Stomach (tissue), 8 donors: ENCODE measurements at regions not wholly inside any gene's neighbourhood (a gene's known extent, or its start where the extent isn't known, plus 50 kb on each side); places are given as distances from the start of the nearest gene placed in this dataset.

Source experiments
- DNase-seq, 2 donors: peaks; one replicate each; pipeline versions ENCODE4 v3.0.0 to v3.0.0-alpha.2; 2013 to 2019
- H3K27ac ChIP-seq, 5 donors: fragments of 200-600 bp in 4 of 5; sonication (generic) in 4 of 5; one replicate each; pipeline ENCODE4 v1.5.1; 2013 to 2019; ENCODE audit warnings: mild to moderate bottlenecking in 1 of 5, moderate library complexity in 1 of 5
- H3K27me3 ChIP-seq, 3 donors: fragments of 200-600 bp; sonication (generic); one replicate each; pipeline ENCODE4 v1.5.1; 2017 to 2019; ENCODE audit warnings: mixed run types in 1 of 3
- H3K36me3 ChIP-seq, 4 donors: fragments of 200-600 bp; sonication (generic); 1 replicate in 3 of 4; 2 replicates in 1 of 4; pipeline ENCODE4 v1.5.1; 2016 to 2019
- H3K4me1 ChIP-seq, 4 donors: fragments of 200-600 bp; sonication (generic); one replicate each; pipeline ENCODE4 v1.5.1; 2016 to 2019
- H3K4me3 ChIP-seq, 4 donors: fragments of 200-600 bp; sonication (generic) in 3 of 4; one replicate each; pipeline ENCODE4 v1.5.1; 2016 to 2019; ENCODE audit warnings: mild to moderate bottlenecking in 1 of 4
- H3K9me3 ChIP-seq, 4 donors: fragments of 200-600 bp; sonication (generic); one replicate each; pipeline ENCODE4 v1.5.1; 2016 to 2019
- CTCF ChIP-seq, 7 experiments: fragments of 450-650 bp in 4 of 7; fragments of 200-600 bp in 3 of 7; sonication (generic) in 3 of 7; IDR thresholded peaks; one replicate each; pipeline ENCODE4 v1.5.1; 2016 to 2019; ENCODE audit warnings: antibody characterized with exemption in 7 of 7, control low read depth in 2 of 7, mild to moderate bottlenecking in 1 of 7
- EP300 ChIP-seq: sonication (generic); formaldehyde crosslinking; IDR thresholded peaks from one replicate; pipeline ENCODE4 v1.6.1; 2017; ENCODE audit warnings: antibody characterized with exemption
- POLR2A ChIP-seq, 4 donors: fragments of 450-650 bp; IDR thresholded peaks; one replicate each; pipeline ENCODE4 v1.6.1; 2016; ENCODE audit warnings: antibody characterized with exemption in 4 of 4, control low read depth in 2 of 4, mild to moderate bottlenecking in 1 of 4, moderate library complexity in 1 of 4
- POLR2AphosphoS5 ChIP-seq, 3 donors: sonication (generic); formaldehyde crosslinking; IDR thresholded peaks; one replicate each; pipeline ENCODE4 v1.6.1; 2016; ENCODE audit warnings: antibody characterized with exemption in 3 of 3
- WGBS, 5 donors: extraction: QIAGEN DNeasy Blood & Tissue Kit in 3 of 5; methylation state at CpG; one replicate each; pipeline versions ENCODE4 v1.1.5 to v1.1.7; 2013 to 2018; 5-methylcytosine and 5-hydroxymethylcytosine counted together
- intact Hi-C: fragments of 100-400 bp; cut with DNase I; formaldehyde crosslinking; loops from one replicate; pipeline ENCODE4 v1.15.1; 2023; ENCODE audit warnings: low total_unique reads
- donor health status: healthy with polysubstance abuse.
- donor health status: Bipolar disorder and iron deficiency.
- donor health status: healthy.

GRCh38 chr21:23488245-23488644 lies 2119.0 kb downstream of the MRPL39 start:
- Histone ChIP-seq H3K27me3 (no peaks in the 10 kb centered on the region), H3K9me3 (no peaks in the 10 kb centered on the region), H3K27ac (no peak overlapping the region), H3K4me1 (no peaks in the 10 kb centered on the region), H3K36me3 (no peaks in the 10 kb centered on the region), H3K4me3 (no peak overlapping the region)
- no peak for DNase-seq
- no peak for TF ChIP-seq CTCF (IDR thresholded peaks at IDR 0.05)
- no peak for TF ChIP-seq EP300
- TF ChIP-seq POLR2A (IDR thresholded peaks at IDR 0.05): no peak
- TF ChIP-seq POLR2AphosphoS5 (IDR thresholded peaks at IDR 0.05): no peak
- 82 to 88% (median 85%) methylated on average over 2 of the region's 2 CpGs for WGBS, 5 donors
- intact Hi-C loops: no loop called here

- Histone ChIP-seq H3K4me3 (no peak overlapping the region), H3K27ac (no peak overlapping the region), H3K27me3 (no peaks in the 10 kb centered on the region), H3K4me1 (no peaks in the 10 kb centered on the region), H3K9me3 (peaks cover 0 to 11% (median 0%) of the 10 kb centered on the region in 4 donors), H3K36me3 (no peaks in the 10 kb centered on the region)
- TF ChIP-seq POLR2AphosphoS5 (IDR thresholded peaks at IDR 0.05): no peak
- TF ChIP-seq CTCF (IDR thresholded peaks at IDR 0.05): no peak
- TF ChIP-seq POLR2A (IDR thresholded peaks at IDR 0.05): no peak
- DNase-seq: no peak
- intact Hi-C loops: no loop called here
- WGBS, 5 donors: 60 to 82% (median 65%) methylated on average over 1 of the region's 1 CpG
These were observed 2126.6 kb downstream of the MRPL39 start for GRCh38 chr21:23480591-23481270.

- no peaks in the 10 kb centered on the region for H3K27me3 ChIP-seq
- peaks cover 0 to 11% (median 0%) of the 10 kb centered on the region in 4 donors for H3K9me3 ChIP-seq
- no peak for DNase-seq
- no peak overlapping the region for H3K4me3 ChIP-seq
- TF ChIP-seq CTCF (IDR thresholded peaks at IDR 0.05): no peak
- TF ChIP-seq EP300: no peak
- no peak for TF ChIP-seq POLR2A (IDR thresholded peaks at IDR 0.05)
- no peak for TF ChIP-seq POLR2AphosphoS5 (IDR thresholded peaks at IDR 0.05)
- H3K27ac ChIP-seq: no peak overlapping the region
- intact Hi-C loops: no loop called here
- H3K36me3 ChIP-seq: no peaks in the 10 kb centered on the region
- H3K4me1 ChIP-seq: no peaks in the 10 kb centered on the region
These were observed 2128.9 kb downstream of the MRPL39 start for GRCh38 chr21:23478381-23478780.

- H3K4me3 ChIP-seq: no peak overlapping the region
- no peak overlapping the region for H3K27ac ChIP-seq
- intact Hi-C loops: no loop called here
- no peaks in the 10 kb centered on the region for H3K27me3 ChIP-seq
- no peaks in the 10 kb centered on the region for H3K36me3 ChIP-seq
- peaks cover 0 to 3% (median 0%) of the 10 kb centered on the region in 4 donors for H3K9me3 ChIP-seq
- 68 to 80% (median 76%) methylated on average over 7 of the region's 7 CpGs for WGBS, 5 donors
- peak in 1 of 2 donors; percentile 5 for DNase-seq
- TF ChIP-seq CTCF (IDR thresholded peaks at IDR 0.05): no peak
- TF ChIP-seq EP300: no peak
- TF ChIP-seq POLR2AphosphoS5 (IDR thresholded peaks at IDR 0.05): no peak
- TF ChIP-seq POLR2A (IDR thresholded peaks at IDR 0.05): no peak
- H3K4me1 ChIP-seq: no peaks in the 10 kb centered on the region
These were observed 2131.7 kb downstream of the MRPL39 start for GRCh38 chr21:23475281-23476219.
